Loucy (cell line): ENCODE measurements at regions not wholly inside any gene's neighbourhood (a gene's known extent, or its start where the extent isn't known, plus 50 kb on each side); places are given as distances from the start of the nearest gene placed in this dataset.

Source experiments
- EZH2phosphoT487 ChIP-seq: fragments of 200-600 bp; IDR thresholded peaks from 2 replicates; pipeline ENCODE4 v1.6.1; 2018; ENCODE audit warnings: antibody characterized with exemption, mild to moderate bottlenecking, moderate library complexity, borderline replicate concordance
- TF ChIP-seq, protein P1 (sequence below): fragments of 200-600 bp; sonication (generic); conservative IDR thresholded peaks from 2 replicates; pipeline ENCODE4 v1.5.1; 2014; ENCODE audit warnings: mild to moderate bottlenecking, antibody characterized with exemption, low read length

DNA sequence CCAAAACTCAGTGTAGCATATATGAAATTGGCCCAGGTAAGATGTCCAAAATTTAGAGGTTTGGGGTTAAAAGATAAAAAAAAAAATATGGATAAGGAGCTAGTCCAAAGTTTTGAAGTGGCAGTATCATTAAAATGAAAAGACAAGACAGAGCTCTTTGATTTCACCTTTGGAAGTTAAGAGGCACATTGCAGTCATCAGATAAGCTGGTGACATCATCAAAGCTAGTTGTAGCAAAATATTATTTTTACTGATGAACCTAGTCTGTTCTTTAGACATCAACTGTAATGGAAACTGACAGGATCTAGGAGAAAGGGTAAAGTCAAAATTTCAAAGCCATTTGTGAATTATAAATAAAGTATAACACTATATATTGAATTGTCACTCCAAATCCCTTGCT, 603.7 kb upstream of the CDH8 start:
- TF ChIP-seq, protein P1, sequence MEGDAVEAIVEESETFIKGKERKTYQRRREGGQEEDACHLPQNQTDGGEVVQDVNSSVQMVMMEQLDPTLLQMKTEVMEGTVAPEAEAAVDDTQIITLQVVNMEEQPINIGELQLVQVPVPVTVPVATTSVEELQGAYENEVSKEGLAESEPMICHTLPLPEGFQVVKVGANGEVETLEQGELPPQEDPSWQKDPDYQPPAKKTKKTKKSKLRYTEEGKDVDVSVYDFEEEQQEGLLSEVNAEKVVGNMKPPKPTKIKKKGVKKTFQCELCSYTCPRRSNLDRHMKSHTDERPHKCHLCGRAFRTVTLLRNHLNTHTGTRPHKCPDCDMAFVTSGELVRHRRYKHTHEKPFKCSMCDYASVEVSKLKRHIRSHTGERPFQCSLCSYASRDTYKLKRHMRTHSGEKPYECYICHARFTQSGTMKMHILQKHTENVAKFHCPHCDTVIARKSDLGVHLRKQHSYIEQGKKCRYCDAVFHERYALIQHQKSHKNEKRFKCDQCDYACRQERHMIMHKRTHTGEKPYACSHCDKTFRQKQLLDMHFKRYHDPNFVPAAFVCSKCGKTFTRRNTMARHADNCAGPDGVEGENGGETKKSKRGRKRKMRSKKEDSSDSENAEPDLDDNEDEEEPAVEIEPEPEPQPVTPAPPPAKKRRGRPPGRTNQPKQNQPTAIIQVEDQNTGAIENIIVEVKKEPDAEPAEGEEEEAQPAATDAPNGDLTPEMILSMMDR: no peak
- no peak for TF ChIP-seq EZH2phosphoT487
